Dendritic cell treated with granulocyte-macrophage colony-stimulating factor and Interleukin-4, amounts not matched to agents 40 ng/mL and 50 ng/mL, for 4 days (primary cell): ENCODE measurements at regions not wholly inside any gene's neighbourhood (a gene's known extent, or its start where the extent isn't known, plus 50 kb on each side); places are given as distances from the start of the nearest gene placed in this dataset.

Experiments used
- H3K27ac Mint-ChIP-seq: one replicate; pipeline ENCODE4 v1.8.0; 2022; ENCODE audit warnings: mild to moderate bottlenecking, mixed read lengths
- H3K27me3 Mint-ChIP-seq: one replicate; pipeline ENCODE4 v1.8.0; 2022; ENCODE audit warnings: mild to moderate bottlenecking, mixed read lengths
- H3K36me3 Mint-ChIP-seq: one replicate; pipeline ENCODE4 v1.8.0; 2022; ENCODE audit warnings: low read depth, mixed read lengths
- H3K4me1 Mint-ChIP-seq: one replicate; pipeline ENCODE4 v1.8.0; 2022; ENCODE audit warnings: low read depth, mixed read lengths
- H3K4me3 Mint-ChIP-seq: one replicate; pipeline ENCODE4 v1.8.0; 2022; ENCODE audit warnings: mild to moderate bottlenecking, moderate library complexity, mixed read lengths
- H3K9me3 Mint-ChIP-seq: one replicate; pipeline ENCODE4 v1.8.0; 2022; ENCODE audit warnings: mixed read lengths
- intact Hi-C: fragments of 100-400 bp; cut with micrococcal nuclease; formaldehyde crosslinking; loops from one replicate; pipeline ENCODE4 v1.15.0; 2022

GRCh38 chr3:176942305-176942704, 255.0 kb downstream of the TBL1XR1 start:
- Mint-ChIP-seq H3K27me3 (no peaks in the 10 kb centered on the region), H3K4me3 (no peak overlapping the region), H3K9me3 (no peaks in the 10 kb centered on the region), H3K36me3 (no peaks in the 10 kb centered on the region), H3K4me1 (no peaks in the 10 kb centered on the region), H3K27ac (no peak overlapping the region)
- intact Hi-C loops: no loop called here

- no peaks in the 10 kb centered on the region for H3K4me1 Mint-ChIP-seq
- intact Hi-C loops: no loop called here
- H3K9me3 Mint-ChIP-seq: no peaks in the 10 kb centered on the region
- no peak overlapping the region for H3K4me3 Mint-ChIP-seq
- no peaks in the 10 kb centered on the region for H3K36me3 Mint-ChIP-seq
- no peaks in the 10 kb centered on the region for H3K27me3 Mint-ChIP-seq
- H3K27ac Mint-ChIP-seq: no peak overlapping the region
These were observed 255.6 kb downstream of the TBL1XR1 start for GRCh38 chr3:176941689-176942088.

GRCh38 chr3:176939022-176939817, 258.1 kb downstream of the TBL1XR1 start:
- Mint-ChIP-seq H3K36me3 (no peaks in the 10 kb centered on the region), H3K4me1 (no peaks in the 10 kb centered on the region), H3K4me3 (no peak overlapping the region), H3K27me3 (no peaks in the 10 kb centered on the region), H3K27ac (no peak overlapping the region), H3K9me3 (no peaks in the 10 kb centered on the region)
- intact Hi-C loops: loop anchor here (2.0 kb wide), 1 partner anchor 66 kb away; no protein-coding TSS in a partner anchor

GRCh38 chr3:176937994-176938393, 259.3 kb downstream of the TBL1XR1 start:
- Mint-ChIP-seq H3K27me3 (no peaks in the 10 kb centered on the region), H3K4me3 (no peak overlapping the region), H3K27ac (no peak overlapping the region), H3K9me3 (no peaks in the 10 kb centered on the region), H3K4me1 (no peaks in the 10 kb centered on the region), H3K36me3 (no peaks in the 10 kb centered on the region)
- intact Hi-C loops: loop anchor here (2.0 kb wide), 1 partner anchor 65 kb away; no protein-coding TSS in a partner anchor

GRCh38 chr3:176937541-176937940, 259.7 kb downstream of the TBL1XR1 start:
- H3K27ac Mint-ChIP-seq: no peak overlapping the region
- H3K36me3 Mint-ChIP-seq: no peaks in the 10 kb centered on the region
- intact Hi-C loops: no loop called here
- no peaks in the 10 kb centered on the region for H3K27me3 Mint-ChIP-seq
- H3K4me3 Mint-ChIP-seq: no peak overlapping the region
- no peaks in the 10 kb centered on the region for H3K9me3 Mint-ChIP-seq
- no peaks in the 10 kb centered on the region for H3K4me1 Mint-ChIP-seq

- intact Hi-C loops: no loop called here
- no peaks in the 10 kb centered on the region for H3K36me3 Mint-ChIP-seq
- no peak overlapping the region for H3K27ac Mint-ChIP-seq
- no peaks in the 10 kb centered on the region for H3K9me3 Mint-ChIP-seq
- H3K27me3 Mint-ChIP-seq: no peaks in the 10 kb centered on the region
- no peak overlapping the region for H3K4me3 Mint-ChIP-seq
- no peaks in the 10 kb centered on the region for H3K4me1 Mint-ChIP-seq
These were observed 261.9 kb downstream of the TBL1XR1 start for GRCh38 chr3:176935194-176935888.

GRCh38 chr3:176934698-176935097, 262.6 kb downstream of the TBL1XR1 start:
- Mint-ChIP-seq H3K27me3 (no peaks in the 10 kb centered on the region), H3K27ac (no peak overlapping the region), H3K4me1 (no peaks in the 10 kb centered on the region), H3K9me3 (no peaks in the 10 kb centered on the region), H3K36me3 (no peaks in the 10 kb centered on the region), H3K4me3 (no peak overlapping the region)
- intact Hi-C loops: no loop called here

GRCh38 chr3:176933704-176934103, 263.6 kb downstream of the TBL1XR1 start:
- H3K4me3 Mint-ChIP-seq: no peak overlapping the region
- no peaks in the 10 kb centered on the region for H3K36me3 Mint-ChIP-seq
- no peak overlapping the region for H3K27ac Mint-ChIP-seq
- H3K9me3 Mint-ChIP-seq: no peaks in the 10 kb centered on the region
- intact Hi-C loops: no loop called here
- H3K4me1 Mint-ChIP-seq: no peaks in the 10 kb centered on the region
- no peaks in the 10 kb centered on the region for H3K27me3 Mint-ChIP-seq

- no peak overlapping the region for H3K4me3 Mint-ChIP-seq
- H3K27ac Mint-ChIP-seq: no peak overlapping the region
- no peaks in the 10 kb centered on the region for H3K4me1 Mint-ChIP-seq
- H3K9me3 Mint-ChIP-seq: no peaks in the 10 kb centered on the region
- no peaks in the 10 kb centered on the region for H3K27me3 Mint-ChIP-seq
- no peaks in the 10 kb centered on the region for H3K36me3 Mint-ChIP-seq
- intact Hi-C loops: no loop called here
These were observed 264.8 kb downstream of the TBL1XR1 start for GRCh38 chr3:176932433-176932832.

- Mint-ChIP-seq H3K4me3 (no peak overlapping the region), H3K9me3 (no peaks in the 10 kb centered on the region), H3K27me3 (no peaks in the 10 kb centered on the region), H3K27ac (no peak overlapping the region), H3K36me3 (no peaks in the 10 kb centered on the region), H3K4me1 (no peaks in the 10 kb centered on the region)
- intact Hi-C loops: no loop called here
These were observed 265.3 kb downstream of the TBL1XR1 start for GRCh38 chr3:176931991-176932390.

- Mint-ChIP-seq H3K36me3 (no peaks in the 10 kb centered on the region), H3K4me3 (no peak overlapping the region), H3K27me3 (no peaks in the 10 kb centered on the region), H3K9me3 (no peaks in the 10 kb centered on the region), H3K27ac (no peak overlapping the region), H3K4me1 (no peaks in the 10 kb centered on the region)
- intact Hi-C loops: no loop called here
These were observed 266.3 kb downstream of the TBL1XR1 start for GRCh38 chr3:176930942-176931341.

GRCh38 chr3:176928582-176928931, 268.7 kb downstream of the TBL1XR1 start:
- no peak overlapping the region for H3K27ac Mint-ChIP-seq
- no peaks in the 10 kb centered on the region for H3K27me3 Mint-ChIP-seq
- intact Hi-C loops: no loop called here
- H3K4me1 Mint-ChIP-seq: no peaks in the 10 kb centered on the region
- no peak overlapping the region for H3K4me3 Mint-ChIP-seq
- no peaks in the 10 kb centered on the region for H3K36me3 Mint-ChIP-seq
- H3K9me3 Mint-ChIP-seq: no peaks in the 10 kb centered on the region

GRCh38 chr3:176927706-176928581, 269.3 kb downstream of the TBL1XR1 start:
- intact Hi-C loops: no loop called here

GRCh38 chr3:176927280-176927679, 270.0 kb downstream of the TBL1XR1 start:
- no peaks in the 10 kb centered on the region for H3K36me3 Mint-ChIP-seq
- no peak overlapping the region for H3K4me3 Mint-ChIP-seq
- H3K9me3 Mint-ChIP-seq: no peaks in the 10 kb centered on the region
- H3K27me3 Mint-ChIP-seq: no peaks in the 10 kb centered on the region
- H3K27ac Mint-ChIP-seq: no peak overlapping the region
- H3K4me1 Mint-ChIP-seq: no peaks in the 10 kb centered on the region
- intact Hi-C loops: no loop called here

More at GRCh38 chr3:176927706-176928581, 269.3 kb downstream of the TBL1XR1 start:
- Mint-ChIP-seq H3K36me3 (no peaks in the 10 kb centered on the region), H3K27ac (no peak overlapping the region), H3K27me3 (no peaks in the 10 kb centered on the region), H3K4me1 (no peaks in the 10 kb centered on the region), H3K9me3 (no peaks in the 10 kb centered on the region), H3K4me3 (no peak overlapping the region)
